Thymus (tissue), 11 donors: ENCODE measurements at regions not wholly inside any gene's neighbourhood (a gene's known extent, or its start where the extent isn't known, plus 50 kb on each side); places are given as distances from the start of the nearest gene placed in this dataset.
A peak's percentile ranks its signal among the peaks of the same experiment; 100 is the strongest.

Experiments used
- DNase-seq, 9 donors: peaks; one replicate each; pipeline ENCODE4 v3.0.0-alpha.2; 2013; ENCODE audit warnings: low spot score in 9 of 9, low read depth in 6 of 9, missing footprints in 1 of 9
- H3K27ac ChIP-seq, 2 donors: one replicate each; pipeline ENCODE4 v1.5.1; 2013; ENCODE audit warnings: control low read depth in 1 of 2, low read depth in 1 of 2, low read length in 1 of 2, mild to moderate bottlenecking in 1 of 2, moderate library complexity in 1 of 2
- H3K27me3 ChIP-seq, 2 donors: one replicate each; pipeline ENCODE4 v1.5.1; 2013; ENCODE audit warnings: low read length in 1 of 2; ENCODE audit not compliant: control insufficient read depth in 2 of 2, insufficient read depth in 1 of 2
- H3K36me3 ChIP-seq, 2 donors: one replicate each; pipeline ENCODE4 v1.5.1; 2013; ENCODE audit warnings: low read length in 1 of 2, mild to moderate bottlenecking in 1 of 2, moderate library complexity in 1 of 2; ENCODE audit not compliant: control insufficient read depth in 2 of 2, insufficient read depth in 2 of 2
- H3K4me1 ChIP-seq, 2 donors: one replicate each; pipeline ENCODE4 v1.5.1; 2013; ENCODE audit warnings: low read length in 2 of 2; ENCODE audit not compliant: control insufficient read depth in 2 of 2, insufficient read depth in 2 of 2
- H3K4me3 ChIP-seq, 2 donors: one replicate each; pipeline ENCODE4 v1.5.1; 2013; ENCODE audit warnings: low read length in 2 of 2, control low read depth in 1 of 2, mild to moderate bottlenecking in 1 of 2
- H3K9me3 ChIP-seq, 2 donors: one replicate each; pipeline ENCODE4 v1.5.1; 2013; ENCODE audit warnings: low read length in 1 of 2, mild to moderate bottlenecking in 1 of 2; ENCODE audit not compliant: control insufficient read depth in 2 of 2, insufficient read depth in 1 of 2
- WGBS: extraction: QIAGEN DNeasy Blood & Tissue Kit; methylation state at CpG from one replicate; pipeline ENCODE4 v1.1.7; 2013; 5-methylcytosine and 5-hydroxymethylcytosine counted together
- donor health status: healthy.

DNA sequence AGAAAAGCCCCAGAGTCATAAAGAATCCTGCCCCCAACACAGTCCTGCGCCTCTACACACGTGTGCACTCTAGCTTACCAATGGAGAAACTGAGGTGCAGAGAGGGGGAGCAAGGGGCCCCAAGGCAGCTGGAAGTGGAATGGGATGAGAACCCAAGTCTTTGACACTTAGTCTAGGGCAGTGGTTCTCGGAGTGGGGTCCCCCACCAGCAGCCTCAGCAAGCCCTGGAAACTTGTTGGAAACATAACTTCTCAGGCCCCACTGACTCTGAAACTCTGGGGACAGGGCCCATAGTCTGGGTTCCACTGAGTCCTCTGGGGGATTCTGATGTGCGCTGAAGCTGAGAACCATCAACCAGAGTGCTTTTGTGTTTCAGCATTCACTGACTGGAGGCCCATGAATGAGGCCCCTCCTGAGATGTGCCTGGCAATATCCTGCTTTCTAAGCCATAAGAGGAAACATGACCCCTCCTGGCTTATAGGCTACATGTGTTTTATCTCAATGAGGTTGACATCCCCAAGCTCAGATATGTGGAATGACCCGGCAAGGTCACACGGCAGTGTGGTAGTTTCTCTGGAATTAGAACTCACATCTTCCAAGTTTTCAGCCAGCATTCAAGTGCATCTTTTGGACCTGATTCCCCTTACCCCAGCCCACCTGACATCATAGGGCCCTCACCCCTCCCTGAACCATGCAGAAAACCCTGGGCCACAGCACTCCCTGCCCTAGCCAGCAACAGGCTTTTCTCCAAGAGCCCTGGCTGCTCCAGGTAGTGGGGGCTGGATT is 147.3 kb upstream of the PCBD1 start:
- 89% methylated on average over 6 of the region's 6 CpGs for WGBS
- H3K9me3 ChIP-seq: no peaks in the 10 kb centered on the region
- H3K4me1 ChIP-seq: peaks cover 0 to 5% of the 10 kb centered on the region in 2 donors
- DNase-seq: no peak
- no peak overlapping the region for H3K27ac ChIP-seq
- H3K4me3 ChIP-seq: no peak overlapping the region
- H3K27me3 ChIP-seq: no peaks in the 10 kb centered on the region
- no peaks in the 10 kb centered on the region for H3K36me3 ChIP-seq

GRCh38 chr10:71036297-71036966 is 148.1 kb upstream of the PCBD1 start:
- H3K36me3 ChIP-seq: no peaks in the 10 kb centered on the region
- H3K4me3 ChIP-seq: no peak overlapping the region
- H3K9me3 ChIP-seq: no peaks in the 10 kb centered on the region
- no peaks in the 10 kb centered on the region for H3K27me3 ChIP-seq
- DNase-seq: no peak
- H3K4me1 ChIP-seq: peaks cover 0 to 5% of the 10 kb centered on the region in 2 donors
- H3K27ac ChIP-seq: no peak overlapping the region
- 85% methylated on average over 8 of the region's 8 CpGs for WGBS

DNA sequence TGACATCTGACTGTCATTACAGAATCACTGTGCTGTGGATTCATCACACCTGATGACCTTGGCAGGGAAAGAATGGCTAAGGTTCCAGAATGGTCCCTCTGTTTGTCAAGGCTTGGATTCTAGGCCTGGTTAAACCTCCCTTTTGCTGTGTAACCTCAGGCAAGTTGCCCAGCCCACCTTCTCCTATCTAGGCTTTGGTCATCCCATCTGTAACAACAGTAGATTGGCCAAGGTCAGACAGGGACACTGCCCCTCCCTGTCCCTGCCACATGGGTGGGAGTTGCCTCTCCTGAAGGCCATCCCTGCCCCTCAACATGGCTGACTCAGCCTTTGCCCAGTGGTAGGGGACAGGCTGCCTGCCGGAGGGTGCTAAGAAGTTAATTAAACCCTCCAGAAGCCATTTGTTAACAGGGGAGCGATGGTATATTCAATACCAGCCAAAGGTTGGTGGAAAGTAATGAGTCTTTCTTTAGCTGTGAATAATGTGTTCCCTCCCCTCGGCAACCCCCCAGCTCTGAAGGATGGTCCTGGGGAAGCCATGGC is 149.8 kb upstream of the PCBD1 start:
- Histone ChIP-seq H3K27me3 (no peaks in the 10 kb centered on the region), H3K4me3 (no peak overlapping the region), H3K27ac (no peak overlapping the region), H3K4me1 (peaks cover 0 to 5% of the 10 kb centered on the region in 2 donors), H3K9me3 (no peaks in the 10 kb centered on the region), H3K36me3 (no peaks in the 10 kb centered on the region)
- DNase-seq: no peak
- WGBS: 77% methylated on average over 3 of the region's 3 CpGs

DNA sequence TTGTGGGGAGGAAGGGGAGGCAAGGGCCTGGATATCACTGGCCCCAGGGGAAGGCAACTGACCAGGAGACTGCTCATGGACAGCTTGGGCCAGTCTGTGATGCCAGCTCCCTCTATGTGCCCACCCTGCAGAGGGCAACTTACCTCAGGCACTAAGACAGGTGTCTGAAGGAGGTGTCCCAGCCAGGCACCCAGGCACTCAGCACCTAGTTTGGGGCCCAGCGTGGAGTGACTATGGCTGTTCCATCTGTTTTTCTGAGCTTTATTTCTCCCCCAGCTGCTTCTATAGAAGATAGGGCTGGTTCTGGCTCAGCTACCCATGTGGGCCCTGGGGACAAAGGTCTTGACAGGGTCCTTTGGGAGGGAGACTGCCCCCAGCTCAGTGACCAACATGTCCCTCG is 150.6 kb upstream of the PCBD1 start:
- H3K27ac ChIP-seq: no peak overlapping the region
- whole genome bisulfite sequencing: 99% methylated on average over 2 of the region's 2 CpGs
- H3K9me3 ChIP-seq: no peaks in the 10 kb centered on the region
- no peak for DNase-seq
- H3K36me3 ChIP-seq: no peaks in the 10 kb centered on the region
- H3K4me3 ChIP-seq: no peak overlapping the region
- H3K4me1 ChIP-seq: peaks cover 0 to 5% of the 10 kb centered on the region in 2 donors
- no peaks in the 10 kb centered on the region for H3K27me3 ChIP-seq

- H3K4me1 ChIP-seq: peaks cover 0 to 5% of the 10 kb centered on the region in 2 donors
- H3K9me3 ChIP-seq: no peaks in the 10 kb centered on the region
- no peak overlapping the region for H3K4me3 ChIP-seq
- no peak overlapping the region for H3K27ac ChIP-seq
- H3K36me3 ChIP-seq: no peaks in the 10 kb centered on the region
- DNase-seq: peak in 1 of 9 donors; percentile 21
- WGBS: 89% methylated on average over 9 of the region's 9 CpGs
- no peaks in the 10 kb centered on the region for H3K27me3 ChIP-seq
Measured at GRCh38 chr10:71039551-71039950, 151.2 kb upstream of the PCBD1 start.

- H3K36me3 ChIP-seq: no peaks in the 10 kb centered on the region
- whole genome bisulfite sequencing: 95% methylated on average over 4 of the region's 4 CpGs
- no peaks in the 10 kb centered on the region for H3K27me3 ChIP-seq
- no peak overlapping the region for H3K27ac ChIP-seq
- H3K4me1 ChIP-seq: peaks cover 0 to 5% of the 10 kb centered on the region in 2 donors
- no peak overlapping the region for H3K4me3 ChIP-seq
- DNase-seq: no peak
- H3K9me3 ChIP-seq: no peaks in the 10 kb centered on the region
Measured at GRCh38 chr10:71040343-71040742, 152.0 kb upstream of the PCBD1 start.

GRCh38 chr10:71040846-71041605 is 152.7 kb upstream of the PCBD1 start:
- Histone ChIP-seq H3K4me1 (peaks cover 0 to 5% of the 10 kb centered on the region in 2 donors), H3K4me3 (no peak overlapping the region), H3K27me3 (no peaks in the 10 kb centered on the region), H3K27ac (no peak overlapping the region), H3K36me3 (no peaks in the 10 kb centered on the region), H3K9me3 (no peaks in the 10 kb centered on the region)
- WGBS: 94% methylated on average over 20 of the region's 20 CpGs
- no peak for DNase-seq

DNA sequence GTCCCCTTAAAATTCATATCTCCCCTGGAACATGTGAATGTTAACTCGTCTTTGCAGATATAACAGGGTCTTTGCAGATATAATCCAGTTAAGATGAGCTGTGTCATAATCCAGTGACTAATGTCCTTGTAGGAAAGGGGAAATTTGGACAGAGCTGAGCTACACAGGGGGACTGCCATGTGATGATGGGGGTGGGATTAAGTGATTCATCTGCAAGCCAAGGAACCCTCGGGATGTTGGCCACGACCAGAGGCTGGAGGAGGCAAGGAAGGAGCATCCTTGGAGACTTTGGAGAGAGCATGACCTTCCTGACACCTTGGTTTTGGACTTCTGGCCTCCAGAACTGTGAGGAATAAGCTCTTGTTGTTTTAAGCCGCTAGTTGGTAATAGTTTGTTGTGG is 153.9 kb upstream of the PCBD1 start:
- H3K27me3 ChIP-seq: no peaks in the 10 kb centered on the region
- H3K4me1 ChIP-seq: peaks cover 0 to 5% of the 10 kb centered on the region in 2 donors
- WGBS: 86% methylated on average over 4 of the region's 4 CpGs
- H3K27ac ChIP-seq: no peak overlapping the region
- H3K9me3 ChIP-seq: no peaks in the 10 kb centered on the region
- no peak overlapping the region for H3K4me3 ChIP-seq
- no peaks in the 10 kb centered on the region for H3K36me3 ChIP-seq
- no peak for DNase-seq

DNA sequence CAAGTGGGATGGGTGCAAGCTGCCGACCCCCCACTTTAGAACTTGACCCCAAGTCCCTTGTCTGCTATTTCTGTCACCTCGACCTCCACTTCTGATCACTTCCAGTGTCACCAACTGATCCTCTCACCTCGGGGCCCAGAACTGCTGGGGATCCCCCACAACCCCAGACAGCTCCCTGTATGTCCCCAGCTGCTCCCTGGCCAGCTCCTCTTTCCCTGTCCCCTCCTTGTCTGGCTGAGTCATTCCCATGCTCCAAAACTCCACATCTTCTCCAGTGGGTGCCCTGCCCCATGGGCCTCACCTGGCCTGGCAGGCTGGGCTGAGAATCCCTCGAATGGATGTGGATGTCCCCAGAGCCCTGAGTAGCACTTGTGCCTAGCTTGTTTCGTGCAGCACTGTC is 154.3 kb upstream of the PCBD1 start:
- WGBS: 89% methylated on average over 5 of the region's 5 CpGs
- Histone ChIP-seq H3K27me3 (no peaks in the 10 kb centered on the region), H3K4me1 (peaks cover 0 to 5% of the 10 kb centered on the region in 2 donors), H3K9me3 (no peaks in the 10 kb centered on the region), H3K4me3 (no peak overlapping the region), H3K36me3 (no peaks in the 10 kb centered on the region), H3K27ac (no peak overlapping the region)
- no peak for DNase-seq
